AG10803 (cell line): ENCODE measurements at regions not wholly inside any gene's neighbourhood (a gene's known extent, or its start where the extent isn't known, plus 50 kb on each side); places are given as distances from the start of the nearest gene placed in this dataset.
A peak's percentile ranks its signal among the peaks of the same experiment; 100 is the strongest.

Source experiments
- DNase-seq: peaks from one replicate; pipeline ENCODE4 v3.0.0; 2010; ENCODE audit warnings: low read depth
- H3K4me3 ChIP-seq: 2 replicates; pipeline ENCODE4 v1.5.1; 2011; ENCODE audit warnings: mild to moderate bottlenecking, low read length, control low read depth
- CTCF ChIP-seq: conservative IDR thresholded peaks from 2 replicates; pipeline ENCODE4 v1.5.1; 2011; ENCODE audit warnings: mild to moderate bottlenecking, low read length, control low read depth, inconsistent platforms

- DNase-seq = no peak
- TF ChIP-seq CTCF = no peak
- no peak overlapping the region for H3K4me3 ChIP-seq
Observed at GRCh38 chr10:78568620-78569019, 500.1 kb upstream of the ZMIZ1 start.

- H3K4me3 ChIP-seq = no peak overlapping the region
- no peak for TF ChIP-seq CTCF
- no peak for DNase-seq
Observed at GRCh38 chr10:78570633-78571235, 498.0 kb upstream of the ZMIZ1 start.

DNA sequence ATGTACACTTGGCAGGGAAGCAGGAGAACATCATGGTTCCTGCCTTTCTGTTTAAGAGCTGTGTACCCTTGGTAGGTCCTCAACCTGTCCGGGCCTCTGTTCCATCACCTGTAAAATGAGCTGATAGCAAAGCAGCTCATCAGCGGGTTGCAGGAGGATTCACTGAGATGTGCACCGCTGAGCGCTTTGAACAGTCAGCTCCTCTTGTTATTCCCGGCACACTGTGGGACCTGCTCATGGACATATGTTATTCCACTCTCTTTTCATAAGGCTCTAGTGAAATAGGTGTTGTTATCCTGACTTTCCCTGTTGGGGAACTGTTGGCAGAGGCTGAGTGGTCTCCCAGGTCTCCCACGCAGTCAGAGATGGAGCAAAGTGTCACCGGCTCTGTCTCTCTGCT, 497.5 kb upstream of the ZMIZ1 start:
- DNase-seq = no peak
- H3K4me3 ChIP-seq = no peak overlapping the region
- no peak for TF ChIP-seq CTCF

DNA sequence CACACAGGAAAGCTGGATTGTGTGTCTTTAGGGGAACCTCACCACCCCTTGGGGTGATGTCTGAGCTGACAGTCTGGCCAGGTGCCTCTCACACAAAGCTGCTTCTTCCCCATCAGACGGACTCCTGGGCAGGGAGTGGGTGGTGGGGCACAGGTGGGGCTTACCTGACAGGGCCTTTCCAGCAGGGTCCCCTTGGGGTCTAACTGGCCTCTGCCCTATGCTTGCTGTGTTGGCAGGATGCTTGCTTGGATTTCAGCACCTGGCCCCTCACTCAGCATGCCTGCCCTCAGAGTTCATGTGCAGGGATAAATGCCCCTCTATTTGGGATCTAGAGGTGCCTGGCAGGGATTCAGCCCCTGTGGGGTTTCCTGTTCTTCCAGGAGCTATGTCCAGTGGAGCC, 496.9 kb upstream of the ZMIZ1 start:
- TF ChIP-seq CTCF = no peak
- no peak for DNase-seq

DNA sequence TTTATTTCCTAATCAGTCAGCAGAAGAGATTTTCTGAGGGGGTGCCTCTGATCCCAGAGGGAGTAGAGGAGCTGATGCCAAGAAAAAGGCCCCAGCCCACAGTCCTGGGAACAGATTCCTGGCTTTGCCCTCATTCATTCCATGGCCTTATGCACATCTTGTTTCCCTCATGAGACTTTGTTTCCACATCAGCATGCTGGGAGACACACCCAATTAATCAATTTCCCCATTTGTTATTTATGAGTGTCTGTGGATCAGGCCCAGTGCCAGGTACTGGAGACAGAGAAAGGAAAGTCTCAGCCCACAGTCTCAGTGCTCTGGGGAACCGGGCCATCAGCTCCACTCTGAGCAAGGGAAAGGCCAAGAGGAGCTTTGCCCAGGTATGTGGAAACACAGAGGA, 496.2 kb upstream of the ZMIZ1 start:
- no peak for TF ChIP-seq CTCF

More for the DNA sequence above, 496.9 kb upstream of the ZMIZ1 start:
- H3K4me3 ChIP-seq = no peak overlapping the region

DNA sequence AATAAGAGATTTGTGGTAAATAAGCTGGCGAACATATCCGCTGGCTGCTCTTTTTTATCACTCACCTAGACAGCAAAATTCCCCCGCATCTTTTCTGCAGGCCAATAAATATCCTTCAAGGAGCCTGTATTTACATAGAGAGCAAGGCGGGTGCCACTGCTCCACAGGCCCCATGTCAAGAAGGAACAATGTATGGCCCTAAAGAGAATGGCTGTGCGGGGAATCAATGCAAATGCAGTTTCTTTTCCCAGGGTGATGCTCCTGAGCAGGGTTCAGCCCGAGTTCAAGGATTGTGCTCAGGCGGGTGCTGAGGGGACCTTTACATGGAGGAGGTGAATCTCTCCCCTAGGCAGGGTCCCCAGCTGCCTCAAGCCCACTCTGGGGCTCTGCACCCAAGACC, 494.2 kb upstream of the ZMIZ1 start:
- no peak for DNase-seq
- H3K4me3 ChIP-seq = no peak overlapping the region
- no peak for TF ChIP-seq CTCF

More for the DNA sequence above, 496.2 kb upstream of the ZMIZ1 start:
- DNase-seq = peak; percentile 83
- H3K4me3 ChIP-seq = no peak overlapping the region

- no peak for TF ChIP-seq CTCF
- no peak for DNase-seq
- no peak overlapping the region for H3K4me3 ChIP-seq
Observed at GRCh38 chr10:78575400-78575799, 493.4 kb upstream of the ZMIZ1 start.
